Neutrophil (primary cell): ENCODE measurements at regions not wholly inside any gene's neighbourhood (a gene's known extent, or its start where the extent isn't known, plus 50 kb on each side); places are given as distances from the start of the nearest gene placed in this dataset.

Source experiments
- H3K27ac ChIP-seq: fragments of 200-600 bp; sonication (generic); 2 replicates; pipeline ENCODE4 v1.5.1; 2016; ENCODE audit warnings: mild to moderate bottlenecking, moderate library complexity
- H3K27me3 ChIP-seq: fragments of 200-600 bp; sonication (generic); 2 replicates; pipeline ENCODE4 v1.6.0; 2016; ENCODE audit warnings: mild to moderate bottlenecking
- H3K36me3 ChIP-seq: fragments of 200-600 bp; sonication (generic); 2 replicates; pipeline ENCODE4 v1.5.1; 2017
- H3K4me1 ChIP-seq, 2 experiments: fragments of 200-600 bp in 1 of 2; sonication (generic) in 1 of 2; 1 replicate in 1 of 2; 2 replicates in 1 of 2; pipeline versions ENCODE4 v1.5.1 to v1.6.1; 2013 to 2016; ENCODE audit warnings: low read depth in 1 of 2, low read length in 1 of 2, mild to moderate bottlenecking in 1 of 2, moderate library complexity in 1 of 2; ENCODE audit not compliant: control insufficient read depth in 1 of 2, insufficient read depth in 1 of 2
- H3K4me3 ChIP-seq, 2 experiments: fragments of 200-600 bp in 1 of 2; sonication (generic) in 1 of 2; 1 replicate in 1 of 2; 2 replicates in 1 of 2; pipeline ENCODE4 v1.5.1; 2013 to 2016; ENCODE audit warnings: low read depth in 1 of 2, low read length in 1 of 2, mild to moderate bottlenecking in 1 of 2, moderate library complexity in 1 of 2
- H3K9me3 ChIP-seq: fragments of 200-600 bp; sonication (generic); 2 replicates; pipeline ENCODE4 v1.5.1; 2016
- CTCF ChIP-seq: fragments of 200-600 bp; sonication (generic); IDR thresholded peaks from 2 replicates; pipeline ENCODE4 v1.5.1; 2016; ENCODE audit warnings: antibody characterized with exemption

GRCh38 chr17:79160980-79161636 is 86.5 kb downstream of the ENGASE start:
- H3K27me3 ChIP-seq: no peaks in the 10 kb centered on the region
- peaks cover 3 to 6% of the 10 kb centered on the region in 2 experiments for H3K4me1 ChIP-seq
- no peak overlapping the region for H3K4me3 ChIP-seq
- H3K27ac ChIP-seq: no peak overlapping the region
- no peaks in the 10 kb centered on the region for H3K9me3 ChIP-seq
- no peak for TF ChIP-seq CTCF
- H3K36me3 ChIP-seq: no peaks in the 10 kb centered on the region

- no peak for TF ChIP-seq CTCF
- no peaks in the 10 kb centered on the region for H3K27me3 ChIP-seq
- H3K36me3 ChIP-seq: no peaks in the 10 kb centered on the region
- H3K4me1 ChIP-seq: peaks cover 3 to 6% of the 10 kb centered on the region in 2 experiments
- H3K9me3 ChIP-seq: no peaks in the 10 kb centered on the region
- H3K4me3 ChIP-seq: no peak overlapping the region
- H3K27ac ChIP-seq: no peak overlapping the region
Observed at GRCh38 chr17:79159926-79160325, 85.3 kb downstream of the ENGASE start.

- no peak for TF ChIP-seq CTCF
- Histone ChIP-seq H3K9me3 (no peaks in the 10 kb centered on the region), H3K4me1 (peaks cover 3 to 6% of the 10 kb centered on the region in 2 experiments), H3K36me3 (no peaks in the 10 kb centered on the region), H3K4me3 (no peak overlapping the region), H3K27me3 (no peaks in the 10 kb centered on the region), H3K27ac (no peak overlapping the region)
Observed at GRCh38 chr17:79159471-79159870, 84.8 kb downstream of the ENGASE start.

GRCh38 chr17:79156463-79157095 is 82.0 kb downstream of the ENGASE start:
- peaks cover 3 to 6% of the 10 kb centered on the region in 2 experiments for H3K4me1 ChIP-seq
- H3K9me3 ChIP-seq: no peaks in the 10 kb centered on the region
- no peak overlapping the region for H3K27ac ChIP-seq
- H3K36me3 ChIP-seq: no peaks in the 10 kb centered on the region
- peaks cover 19% of the 10 kb centered on the region for H3K27me3 ChIP-seq
- no peak for TF ChIP-seq CTCF
- no peak overlapping the region for H3K4me3 ChIP-seq

GRCh38 chr17:79155701-79156100 is 81.1 kb downstream of the ENGASE start:
- Histone ChIP-seq H3K4me1 (no peaks in the 10 kb centered on the region), H3K4me3 (no peak overlapping the region), H3K36me3 (no peaks in the 10 kb centered on the region), H3K9me3 (no peaks in the 10 kb centered on the region), H3K27ac (no peak overlapping the region), H3K27me3 (peaks cover 19% of the 10 kb centered on the region)
- no peak for TF ChIP-seq CTCF
